Esophagus muscularis mucosa (tissue), 4 donors: ENCODE measurements at regions not wholly inside any gene's neighbourhood (a gene's known extent, or its start where the extent isn't known, plus 50 kb on each side); places are given as distances from the start of the nearest gene placed in this dataset.
"Not testable (repeated sequence)": the region's sequence is repeated elsewhere in the genome, so short reads cannot be mapped to it uniquely, and the experiment has no call there.

ENCODE experiments used
- DNase-seq: peaks from one replicate; pipeline ENCODE4 v3.0.0-alpha.2; 2017; ENCODE audit errors: extremely low spot score
- H3K27ac ChIP-seq, 4 donors: fragments of 200-600 bp; sonication (generic); replicated peaks in 1 of 4; 1 replicate in 3 of 4; 2 replicates in 1 of 4; pipeline ENCODE4 v1.5.1; 2016 to 2019; ENCODE audit warnings: mild to moderate bottlenecking in 1 of 4
- H3K27me3 ChIP-seq, 4 donors: fragments of 200-600 bp; sonication (generic); one replicate each; pipeline versions ENCODE4 v1.5.1 to v1.6.0; 2016 to 2019
- H3K36me3 ChIP-seq, 4 donors: fragments of 200-600 bp; sonication (generic); one replicate each; pipeline ENCODE4 v1.5.1; 2016 to 2019
- H3K4me1 ChIP-seq, 4 donors: fragments of 200-600 bp; sonication (generic); one replicate each; pipeline ENCODE4 v1.5.1; 2016 to 2019
- H3K4me3 ChIP-seq, 4 donors: fragments of 200-600 bp; sonication (generic); 1 replicate in 2 of 4; 2 replicates in 2 of 4; pipeline ENCODE4 v1.5.1; 2016 to 2019; ENCODE audit warnings: mild to moderate bottlenecking in 4 of 4, moderate library complexity in 1 of 4
- H3K9me3 ChIP-seq, 4 donors: fragments of 200-600 bp; sonication (generic); 1 replicate in 3 of 4; 2 replicates in 1 of 4; pipeline ENCODE4 v1.5.1; 2016 to 2019
- EP300 ChIP-seq: sonication (generic); formaldehyde crosslinking; IDR thresholded peaks from one replicate; pipeline ENCODE4 v1.6.1; 2017; ENCODE audit warnings: antibody characterized with exemption
- POLR2A ChIP-seq: fragments of 450-650 bp; IDR thresholded peaks from one replicate; pipeline ENCODE4 v1.6.1; 2017; ENCODE audit warnings: antibody characterized with exemption, moderate library complexity, mild to moderate bottlenecking, low read depth
- POLR2AphosphoS5 ChIP-seq, 2 donors: sonication (generic); formaldehyde crosslinking; IDR thresholded peaks; one replicate each; pipeline ENCODE4 v1.6.1; 2017; ENCODE audit warnings: antibody characterized with exemption in 2 of 2
- WGBS: methylation state at CpG from one replicate; pipeline ENCODE4 v1.1.5; 2018; 5-methylcytosine and 5-hydroxymethylcytosine counted together
- intact Hi-C: fragments of 100-400 bp; cut with DNase I; formaldehyde crosslinking; loops from one replicate; pipeline ENCODE4 v1.15.1; 2023
- TF ChIP-seq, protein P1 (sequence below), 3 experiments: fragments of 200-600 bp in 2 of 3; fragments of 450-650 bp in 1 of 3; sonication (generic) in 2 of 3; IDR thresholded peaks; one replicate each; pipeline ENCODE4 v1.5.1; 2017 to 2019; ENCODE audit warnings: antibody characterized with exemption in 3 of 3, mild to moderate bottlenecking in 2 of 3, moderate library complexity in 1 of 3

DNA sequence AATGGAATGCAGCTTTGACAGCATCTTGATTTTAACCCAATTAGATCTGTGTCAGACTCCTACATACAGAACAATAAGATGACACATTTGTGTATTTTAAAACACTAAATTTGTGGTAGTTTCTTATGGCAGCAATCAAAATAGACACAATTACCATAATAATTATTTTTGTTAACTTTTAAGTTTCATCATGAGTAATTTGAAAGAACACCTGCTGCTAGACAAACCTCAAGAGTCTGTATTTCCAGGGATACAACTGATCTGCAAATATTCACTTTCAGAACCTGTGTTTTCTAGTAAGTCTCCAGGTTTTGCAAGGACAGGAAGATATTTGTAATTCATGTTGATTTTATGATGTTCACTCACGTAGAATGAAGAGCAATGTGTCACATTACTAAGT lies 736.8 kb downstream of the DIPK2A start:
- Histone ChIP-seq H3K9me3 (no peaks in the 10 kb centered on the region), H3K4me3 (no peak overlapping the region), H3K4me1 (no peaks in the 10 kb centered on the region), H3K27ac (no peak overlapping the region), H3K36me3 (no peaks in the 10 kb centered on the region), H3K27me3 (no peaks in the 10 kb centered on the region)
- no peak for DNase-seq
- intact Hi-C loops = no loop called here
- no peak for TF ChIP-seq POLR2AphosphoS5 (IDR thresholded peaks at IDR 0.05)
- no peak for TF ChIP-seq EP300
- TF ChIP-seq, protein P1, sequence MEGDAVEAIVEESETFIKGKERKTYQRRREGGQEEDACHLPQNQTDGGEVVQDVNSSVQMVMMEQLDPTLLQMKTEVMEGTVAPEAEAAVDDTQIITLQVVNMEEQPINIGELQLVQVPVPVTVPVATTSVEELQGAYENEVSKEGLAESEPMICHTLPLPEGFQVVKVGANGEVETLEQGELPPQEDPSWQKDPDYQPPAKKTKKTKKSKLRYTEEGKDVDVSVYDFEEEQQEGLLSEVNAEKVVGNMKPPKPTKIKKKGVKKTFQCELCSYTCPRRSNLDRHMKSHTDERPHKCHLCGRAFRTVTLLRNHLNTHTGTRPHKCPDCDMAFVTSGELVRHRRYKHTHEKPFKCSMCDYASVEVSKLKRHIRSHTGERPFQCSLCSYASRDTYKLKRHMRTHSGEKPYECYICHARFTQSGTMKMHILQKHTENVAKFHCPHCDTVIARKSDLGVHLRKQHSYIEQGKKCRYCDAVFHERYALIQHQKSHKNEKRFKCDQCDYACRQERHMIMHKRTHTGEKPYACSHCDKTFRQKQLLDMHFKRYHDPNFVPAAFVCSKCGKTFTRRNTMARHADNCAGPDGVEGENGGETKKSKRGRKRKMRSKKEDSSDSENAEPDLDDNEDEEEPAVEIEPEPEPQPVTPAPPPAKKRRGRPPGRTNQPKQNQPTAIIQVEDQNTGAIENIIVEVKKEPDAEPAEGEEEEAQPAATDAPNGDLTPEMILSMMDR (IDR thresholded peaks at IDR 0.05) = no peak
- no peak for TF ChIP-seq POLR2A
- whole genome bisulfite sequencing = 40% methylated on average over 1 of the region's 1 CpG

DNA sequence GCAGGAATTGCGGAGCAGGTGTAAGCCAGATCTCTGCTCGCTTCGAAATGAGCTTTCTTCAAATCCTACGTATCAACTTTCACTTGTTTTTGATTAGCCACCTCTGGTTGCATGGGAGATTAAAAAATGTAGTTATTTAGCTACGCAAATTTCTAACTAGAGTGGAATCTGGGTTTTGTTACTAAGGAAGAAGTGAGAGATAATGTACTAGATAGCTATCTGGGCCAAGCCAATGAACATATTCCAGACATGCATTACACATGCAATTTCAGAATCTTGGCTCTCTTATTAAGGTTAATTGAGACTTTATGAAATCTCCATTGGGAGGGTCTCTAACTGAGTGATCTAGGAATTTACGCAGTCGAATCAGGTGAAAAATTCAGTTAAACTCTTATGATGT lies 765.7 kb downstream of the DIPK2A start:
- intact Hi-C loops = no loop called here
- TF ChIP-seq EP300 (no peak), POLR2A (no peak), POLR2AphosphoS5 (IDR thresholded peaks at IDR 0.05) (no peak)
- TF ChIP-seq, protein P1 (IDR thresholded peaks at IDR 0.05) = no peak

DNA sequence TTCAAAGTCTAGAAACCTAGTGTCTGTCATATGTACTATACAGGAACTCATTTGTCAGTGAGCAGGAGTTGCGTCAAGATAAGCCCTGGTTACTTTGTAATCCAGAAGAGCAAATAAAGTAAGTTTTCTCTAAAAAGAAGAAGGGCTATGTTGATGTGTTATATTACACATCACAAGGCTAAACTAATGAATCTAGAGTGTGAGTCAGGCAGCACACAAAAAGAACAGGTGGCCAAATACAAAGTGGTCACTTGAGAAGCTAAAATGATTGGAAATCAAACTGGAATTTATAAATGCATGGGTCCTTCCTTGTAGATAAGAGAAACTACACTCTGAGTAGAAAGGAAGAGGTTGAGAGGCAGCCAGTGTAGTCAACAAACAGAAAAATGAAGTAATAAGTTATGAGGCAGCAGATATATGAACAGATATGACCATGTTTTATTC lies 771.6 kb downstream of the DIPK2A start:
- TF ChIP-seq, protein P1 (IDR thresholded peaks at IDR 0.05) = no peak
- TF ChIP-seq EP300 (no peak), POLR2AphosphoS5 (IDR thresholded peaks at IDR 0.05) (no peak), POLR2A (no peak)
- WGBS = 84% methylated on average over 1 of the region's 1 CpG
- intact Hi-C loops = no loop called here
- Histone ChIP-seq H3K4me1 (no peaks in the 10 kb centered on the region), H3K27me3 (no peaks in the 10 kb centered on the region), H3K9me3 (no peaks in the 10 kb centered on the region), H3K27ac (no peak overlapping the region), H3K36me3 (no peaks in the 10 kb centered on the region), H3K4me3 (no peak overlapping the region)
- DNase-seq = no peak

More for the DNA sequence above, 765.7 kb downstream of the DIPK2A start:
- Histone ChIP-seq H3K27me3 (no peaks in the 10 kb centered on the region), H3K4me3 (no peak overlapping the region), H3K4me1 (no peaks in the 10 kb centered on the region), H3K36me3 (no peaks in the 10 kb centered on the region), H3K9me3 (no peaks in the 10 kb centered on the region), H3K27ac (no peak overlapping the region)
- WGBS = 87% methylated on average over 7 of the region's 7 CpGs
- no peak for DNase-seq

DNA sequence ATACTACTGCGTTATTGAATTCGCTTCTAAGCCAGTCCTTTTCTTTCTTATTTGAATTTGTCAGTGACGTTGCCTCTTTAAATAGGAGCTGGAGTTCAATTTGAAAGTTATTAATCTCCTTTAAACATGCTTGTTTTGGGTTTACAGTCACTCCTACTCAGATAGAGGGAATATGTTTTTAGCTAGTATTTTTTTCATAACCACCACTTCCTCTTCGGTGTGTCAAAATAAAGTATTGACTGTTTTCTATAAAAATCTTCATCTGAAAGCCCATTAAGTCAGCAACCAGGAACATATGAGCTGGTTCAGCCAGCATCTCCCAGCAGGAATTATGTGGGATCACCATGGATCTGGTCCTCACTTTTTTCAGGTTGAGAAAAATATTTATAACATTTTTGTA lies 772.9 kb downstream of the DIPK2A start:
- Histone ChIP-seq H3K9me3 (no peaks in the 10 kb centered on the region), H3K4me1 (no peaks in the 10 kb centered on the region), H3K4me3 (no peak overlapping the region), H3K27ac (no peak overlapping the region), H3K36me3 (no peaks in the 10 kb centered on the region), H3K27me3 (no peaks in the 10 kb centered on the region)
- 70% methylated on average over 4 of the region's 4 CpGs for WGBS
- no peak for DNase-seq
- TF ChIP-seq POLR2AphosphoS5 (IDR thresholded peaks at IDR 0.05) (no peak), EP300 (no peak), POLR2A (no peak)
- TF ChIP-seq, protein P1 (IDR thresholded peaks at IDR 0.05) = no peak
- intact Hi-C loops = no loop called here

DNA sequence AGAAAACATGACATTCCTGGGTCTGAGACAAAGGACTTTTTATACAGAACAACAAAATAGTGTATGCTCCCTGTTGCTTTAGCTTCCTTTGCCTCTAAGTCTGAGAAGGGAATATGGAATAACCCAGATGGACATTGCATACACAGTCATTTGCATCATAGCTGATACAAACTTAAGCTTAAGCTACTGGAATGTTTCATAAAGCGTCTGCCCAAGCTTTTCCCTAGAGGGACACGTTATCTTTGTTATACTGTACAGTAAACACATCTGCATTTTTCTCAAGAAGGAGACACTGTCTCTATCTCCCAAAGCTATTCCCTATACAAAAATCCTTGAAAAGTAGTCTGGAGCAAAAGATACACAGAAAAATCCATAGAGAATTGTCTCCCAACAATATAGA lies 775.0 kb downstream of the DIPK2A start:
- no peaks in the 10 kb centered on the region for H3K9me3 ChIP-seq
- no peaks in the 10 kb centered on the region for H3K4me1 ChIP-seq
- no peak overlapping the region for H3K4me3 ChIP-seq
- intact Hi-C loops = no loop called here
- no peak overlapping the region for H3K27ac ChIP-seq
- TF ChIP-seq POLR2A = no peak
- TF ChIP-seq POLR2AphosphoS5 (IDR thresholded peaks at IDR 0.05) = no peak
- TF ChIP-seq EP300 = no peak
- TF ChIP-seq, protein P1 (IDR thresholded peaks at IDR 0.05) = no peak
- no peaks in the 10 kb centered on the region for H3K27me3 ChIP-seq
- no peak for DNase-seq
- 70% methylated on average over 2 of the region's 2 CpGs for WGBS
- no peaks in the 10 kb centered on the region for H3K36me3 ChIP-seq

DNA sequence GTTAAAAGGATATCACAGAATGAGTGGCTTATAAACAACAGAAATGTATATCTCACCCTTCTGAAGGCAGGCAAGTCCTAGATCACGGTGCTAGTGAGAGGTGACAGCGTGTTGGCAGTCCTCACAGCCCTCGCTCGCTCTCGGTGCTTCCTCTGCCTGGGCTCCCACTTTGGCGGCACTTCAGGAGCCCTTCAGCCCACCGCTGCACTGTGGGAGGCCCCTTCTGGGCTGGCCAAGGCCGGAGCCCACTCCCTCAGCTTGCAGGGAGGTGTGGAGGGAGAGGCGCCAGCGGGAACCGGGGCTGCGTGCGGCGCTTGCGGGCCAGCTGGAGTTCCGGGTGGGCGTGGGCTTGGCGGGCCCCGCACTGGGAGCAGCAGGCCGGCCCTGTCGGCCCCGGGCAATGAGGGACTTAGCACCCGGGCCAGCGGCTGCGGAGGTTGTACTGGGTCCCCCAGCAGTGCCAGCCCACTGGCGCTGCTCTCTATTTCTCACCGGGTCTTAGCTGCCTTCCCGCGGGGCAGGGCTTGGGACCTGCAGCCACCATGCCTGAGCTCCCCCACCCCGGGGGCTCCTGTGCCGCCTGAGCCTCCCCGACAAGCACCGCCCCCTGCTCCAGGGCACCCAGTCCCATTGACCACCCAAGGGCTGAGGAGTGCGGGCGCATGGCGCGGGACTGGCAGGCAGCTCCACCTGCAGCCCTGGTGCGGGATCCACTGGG lies 778.1 kb downstream of the DIPK2A start:
- 94% methylated on average over 14 of the region's 38 CpGs for WGBS
- H3K27ac ChIP-seq, H3K4me3 ChIP-seq, H3K36me3 ChIP-seq, H3K9me3 ChIP-seq, intact Hi-C loops, DNase-seq, H3K4me1 ChIP-seq, H3K27me3 ChIP-seq: not testable (repeated sequence)
